ENCODE measurements at regions not wholly inside any gene's neighbourhood (a gene's known extent, or its start where the extent isn't known, plus 50 kb on each side); places are given as distances from the start of the nearest gene placed in this dataset.

GRCh38 chr3:110184536-110184935 is 847.2 kb upstream of the DPPA4 start:
- Histone ChIP-seq H3K27ac (ENCODE audit: low read depth, low read length, poor library complexity, severe bottlenecking) (no peak overlapping the region), H3K27me3 (replicated peaks; ENCODE audit: insufficient read depth, low read depth, low read length, poor library complexity) (no peaks in the 10 kb centered on the region), H3K9me3 (ENCODE audit: low read depth, low read length, poor library complexity, severe bottlenecking) (no peaks in the 10 kb centered on the region), H3K36me3 (ENCODE audit: insufficient read depth, low read length, poor library complexity, severe bottlenecking) (no peaks in the 10 kb centered on the region), H3K4me3 (ENCODE audit: low read depth, low read length, poor library complexity, severe bottlenecking) (no peak overlapping the region), H3K4me1 (ENCODE audit: insufficient read depth, low read length, poor library complexity, severe bottlenecking) (no peaks in the 10 kb centered on the region)
- no TSS peak for BruUV-seq (replicated peaks)
- TF ChIP-seq CTCF (conservative IDR thresholded peaks at IDR 0.05; ENCODE audit: low read depth, low read length) = no peak
- TF ChIP-seq EZH2 (IDR thresholded peaks at IDR 0.05; ENCODE audit: borderline replicate concordance, low read depth, low read length, poor library complexity, severe bottlenecking) = no peak
- intact Hi-C loops (cut with micrococcal nuclease; ENCODE audit: unreplicated experiment) = no loop called here
- ChIA-PET POLR2A (ENCODE audit: low non-redundant PET) (no interaction called here), CTCF (no interaction called here)
- DNase-seq (ENCODE audit: low spot score) = no peak

GRCh38 chr3:110193074-110193473 is 855.7 kb upstream of the DPPA4 start:
- H3K27me3 ChIP-seq (replicated peaks; ENCODE audit: insufficient read depth, low read depth, low read length, poor library complexity) = no peaks in the 10 kb centered on the region
- H3K4me1 ChIP-seq (ENCODE audit: insufficient read depth, low read length, poor library complexity, severe bottlenecking) = no peaks in the 10 kb centered on the region
- no peak for TF ChIP-seq CTCF (conservative IDR thresholded peaks at IDR 0.05; ENCODE audit: low read depth, low read length)
- TF ChIP-seq EZH2 (IDR thresholded peaks at IDR 0.05; ENCODE audit: borderline replicate concordance, low read depth, low read length, poor library complexity, severe bottlenecking) = no peak
- H3K36me3 ChIP-seq (ENCODE audit: insufficient read depth, low read length, poor library complexity, severe bottlenecking) = no peaks in the 10 kb centered on the region
- H3K27ac ChIP-seq (ENCODE audit: low read depth, low read length, poor library complexity, severe bottlenecking) = no peak overlapping the region
- BruUV-seq (replicated peaks) = no TSS peak
- no peaks in the 10 kb centered on the region for H3K9me3 ChIP-seq (ENCODE audit: low read depth, low read length, poor library complexity, severe bottlenecking)
- ChIA-PET POLR2A (ENCODE audit: low non-redundant PET) (no interaction called here), CTCF (no interaction called here)
- intact Hi-C loops (cut with micrococcal nuclease; ENCODE audit: unreplicated experiment) = no loop called here
- H3K4me3 ChIP-seq (ENCODE audit: low read depth, low read length, poor library complexity, severe bottlenecking) = no peak overlapping the region
- DNase-seq (ENCODE audit: low spot score) = no peak

DNA sequence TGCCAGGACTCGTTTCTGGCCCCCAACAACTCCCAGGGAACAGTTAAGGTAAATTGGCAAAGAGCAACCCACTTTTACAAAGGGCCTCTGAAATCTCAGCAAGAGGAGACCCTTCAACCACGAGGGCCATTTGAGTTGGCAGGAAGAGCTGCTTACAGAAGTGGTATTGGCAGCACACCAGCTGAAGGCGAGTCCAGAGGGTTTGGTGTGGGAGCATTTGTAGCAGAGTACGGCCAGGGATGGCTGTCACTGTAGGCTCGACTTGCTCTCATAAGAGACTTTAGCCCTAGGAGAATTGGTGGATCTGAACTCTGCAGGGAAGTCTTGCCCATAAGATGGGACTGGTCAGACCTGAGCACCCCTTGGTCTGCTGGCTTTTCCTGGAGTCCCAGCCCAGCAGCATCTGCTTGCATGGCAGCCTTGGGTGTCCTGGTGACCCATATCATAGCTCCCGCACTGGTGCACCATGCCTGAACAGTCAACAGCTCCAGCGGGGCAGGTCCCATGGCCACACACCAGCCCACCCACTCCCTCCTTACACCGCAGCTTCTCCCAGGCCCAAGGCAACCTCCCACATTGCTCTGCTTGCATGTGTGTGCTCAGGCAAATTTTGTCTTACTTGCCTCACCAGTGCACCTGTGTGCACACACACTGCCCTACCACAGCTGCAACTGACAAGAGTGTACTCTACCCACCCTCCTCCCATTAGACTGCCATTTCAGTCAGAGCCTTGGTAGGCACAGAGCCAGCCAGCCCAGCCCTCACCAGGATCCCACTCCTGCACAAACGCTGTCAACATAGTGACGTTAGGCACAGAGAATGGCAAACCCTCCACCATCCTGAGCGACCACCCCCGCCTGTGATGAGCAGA is 861.6 kb upstream of the DPPA4 start:
- no TSS peak for BruUV-seq (replicated peaks)
- Histone ChIP-seq H3K4me1 (ENCODE audit: insufficient read depth, low read length, poor library complexity, severe bottlenecking) (no peaks in the 10 kb centered on the region), H3K36me3 (ENCODE audit: insufficient read depth, low read length, poor library complexity, severe bottlenecking) (no peaks in the 10 kb centered on the region), H3K27me3 (replicated peaks; ENCODE audit: insufficient read depth, low read depth, low read length, poor library complexity) (no peaks in the 10 kb centered on the region), H3K27ac (ENCODE audit: low read depth, low read length, poor library complexity, severe bottlenecking) (no peak overlapping the region), H3K9me3 (ENCODE audit: low read depth, low read length, poor library complexity, severe bottlenecking) (no peaks in the 10 kb centered on the region), H3K4me3 (ENCODE audit: low read depth, low read length, poor library complexity, severe bottlenecking) (no peak overlapping the region)
- no peak for TF ChIP-seq CTCF (conservative IDR thresholded peaks at IDR 0.05; ENCODE audit: low read depth, low read length)
- no peak for TF ChIP-seq EZH2 (IDR thresholded peaks at IDR 0.05; ENCODE audit: borderline replicate concordance, low read depth, low read length, poor library complexity, severe bottlenecking)
- no peak for DNase-seq (ENCODE audit: low spot score)
- intact Hi-C loops (cut with micrococcal nuclease; ENCODE audit: unreplicated experiment) = no loop called here
- ChIA-PET CTCF (no interaction called here), POLR2A (ENCODE audit: low non-redundant PET) (no interaction called here)

Measured in A673 (cell line).